NCI-H774 (cell line): ENCODE measurements at regions not wholly inside any gene's neighbourhood (a gene's known extent, or its start where the extent isn't known, plus 50 kb on each side); places are given as distances from the start of the nearest gene placed in this dataset.

ENCODE experiments used
- DNase-seq: peaks from one replicate; lab custom pipeline; 2025; lab: John Stamatoyannopoulos, UW

DNA sequence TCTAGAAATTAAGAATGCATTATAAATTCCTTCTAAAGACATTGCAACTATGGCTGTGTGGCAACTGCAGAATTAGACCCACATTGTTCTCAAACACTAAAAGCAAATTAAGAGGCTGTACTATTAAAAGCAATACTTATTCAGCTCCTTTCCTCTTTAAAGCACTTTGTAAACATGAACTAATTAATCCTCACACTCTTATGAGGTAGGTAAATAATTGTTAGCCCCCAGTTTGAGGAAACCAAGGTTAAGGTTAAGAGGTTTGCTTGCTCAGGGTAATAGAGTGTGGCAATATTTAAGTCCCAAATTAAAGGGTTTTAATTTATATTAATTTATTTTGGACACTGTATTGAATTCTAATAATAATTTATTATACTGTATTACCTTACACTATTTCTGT is 553.8 kb downstream of the LRRIQ3 start:
- no peak for DNase-seq

DNA sequence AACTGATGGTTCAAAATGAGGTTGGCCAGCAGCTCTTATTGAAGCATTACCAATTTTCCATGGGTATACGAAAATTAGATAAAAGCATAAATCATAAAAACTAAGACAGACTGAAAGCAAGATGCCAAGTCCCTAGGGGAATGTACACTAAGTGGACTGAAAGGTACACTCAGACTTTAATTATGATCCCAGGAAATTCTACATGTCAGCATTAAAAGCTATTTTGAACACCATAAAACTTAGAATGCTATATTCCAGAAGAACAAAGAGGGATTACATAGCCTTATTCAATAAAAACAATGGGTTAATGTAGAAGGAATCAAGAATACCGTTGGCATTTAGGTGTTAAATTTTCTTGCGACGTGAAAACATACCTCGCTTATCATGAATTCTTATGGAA is 558.5 kb downstream of the LRRIQ3 start:
- no peak for DNase-seq

DNA sequence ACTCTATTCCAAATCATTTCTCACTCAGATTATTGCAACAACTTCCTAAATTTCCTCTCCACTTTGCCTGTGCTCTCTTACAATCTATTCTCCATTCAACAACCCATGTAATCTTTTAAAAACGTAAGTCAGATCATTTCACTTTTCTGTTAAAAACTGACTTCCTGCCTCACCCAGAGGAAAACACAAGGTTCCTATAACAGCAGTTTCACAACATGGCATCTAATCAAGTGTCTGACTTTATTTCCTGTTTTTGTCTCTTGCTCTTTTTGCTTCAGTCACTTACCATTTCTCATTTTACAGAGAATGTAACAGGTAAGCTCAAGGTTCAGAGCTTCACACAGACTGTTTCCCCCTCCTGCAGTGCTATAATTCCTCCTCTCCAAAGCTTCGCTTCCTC is 560.7 kb downstream of the LRRIQ3 start:
- DNase-seq: no peak

DNA sequence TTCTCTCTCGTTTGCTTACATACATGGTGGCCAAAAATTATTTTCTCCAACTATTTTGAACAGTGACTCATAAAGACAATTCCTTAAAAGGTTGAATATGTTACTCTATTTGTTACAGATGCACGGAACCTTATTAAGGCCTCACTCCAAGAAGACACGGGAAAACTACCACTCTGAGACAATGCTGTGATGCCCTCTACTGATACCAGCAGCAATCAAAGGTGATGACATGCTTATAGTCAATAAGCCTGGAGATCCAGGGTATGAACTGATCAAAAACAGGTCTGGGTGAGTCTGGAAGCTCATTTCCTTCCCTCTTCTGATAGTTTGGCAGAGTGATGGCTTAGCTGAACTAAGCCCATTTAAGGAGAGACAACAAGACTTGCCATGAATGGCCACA is 563.0 kb downstream of the LRRIQ3 start:
- DNase-seq: no peak

DNA sequence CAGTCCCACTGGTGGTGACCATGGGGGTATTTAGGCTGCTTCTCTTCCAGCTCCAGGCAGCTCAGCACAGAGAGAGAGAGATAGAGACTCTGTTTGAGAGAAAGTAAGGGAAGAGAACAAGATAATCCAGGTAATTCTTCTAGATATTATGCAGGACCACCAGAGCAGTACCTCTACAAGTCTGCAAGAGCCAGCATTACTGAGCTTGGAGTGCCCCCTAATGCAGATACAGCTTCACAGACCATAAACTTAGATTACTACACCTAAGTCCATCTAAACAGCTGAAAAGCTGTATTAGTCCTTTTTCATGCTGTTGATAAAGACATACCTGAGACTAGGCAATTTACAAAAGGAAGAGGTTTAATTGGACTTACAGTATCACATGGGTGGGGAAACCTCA is 570.3 kb downstream of the LRRIQ3 start:
- DNase-seq: no peak

DNA sequence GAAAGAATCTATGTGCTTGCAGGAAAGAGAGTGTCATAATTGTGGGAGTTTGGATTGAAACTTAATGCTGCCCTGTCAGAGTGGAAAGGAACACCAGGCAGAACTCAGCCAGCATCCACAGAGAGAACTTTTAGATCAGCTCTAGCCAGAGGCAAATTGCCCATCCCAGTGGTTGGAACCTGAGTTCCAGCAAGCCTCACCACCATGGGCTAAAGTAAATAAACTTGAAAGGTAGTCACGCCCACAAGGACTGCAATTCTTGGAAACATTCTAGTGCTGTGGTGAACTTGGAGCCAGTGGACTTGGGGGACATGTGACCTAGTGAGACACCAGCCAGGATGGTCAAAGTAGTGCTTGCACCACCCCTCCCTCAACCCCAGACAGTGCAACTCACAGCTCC is 571.6 kb downstream of the LRRIQ3 start:
- no peak for DNase-seq

DNA sequence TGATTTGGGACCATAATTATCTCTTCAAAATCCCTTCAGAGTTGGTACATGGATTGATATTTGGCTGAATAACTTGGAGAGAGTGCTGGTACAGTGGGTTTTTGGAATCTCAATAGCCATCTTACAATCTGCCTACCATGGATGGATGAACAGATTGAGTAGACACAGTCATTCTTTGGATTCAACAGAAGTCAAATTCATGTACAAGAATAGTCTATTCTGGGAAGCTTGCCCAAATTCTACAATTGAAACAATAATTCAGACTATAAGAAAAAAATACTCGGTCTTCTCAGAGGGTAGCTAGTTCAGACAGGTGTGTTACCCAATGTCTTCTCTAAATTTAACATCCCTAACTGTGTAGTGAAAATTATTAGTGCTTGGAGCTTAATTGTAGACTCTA is 574.0 kb downstream of the LRRIQ3 start:
- DNase-seq: no peak

DNA sequence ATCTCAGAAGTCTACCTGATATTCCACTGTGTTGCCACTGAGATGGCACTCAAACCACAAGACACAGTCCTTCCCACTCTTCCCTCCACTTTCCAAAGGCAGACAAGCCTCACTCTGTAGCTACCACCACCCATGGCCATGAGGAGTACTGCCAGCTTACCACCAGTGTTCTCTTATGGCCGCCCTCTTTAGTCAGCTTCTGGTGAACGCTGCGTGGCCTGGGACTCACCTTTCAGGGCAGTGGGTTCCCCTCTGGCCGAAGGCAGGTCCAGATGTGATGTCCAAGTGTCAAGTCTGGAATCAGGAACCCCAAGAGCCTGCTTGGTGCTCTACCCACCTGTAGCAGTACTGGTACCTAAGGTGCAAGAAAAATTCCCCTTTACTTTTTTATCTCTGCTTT is 580.8 kb downstream of the LRRIQ3 start:
- no peak for DNase-seq

DNA sequence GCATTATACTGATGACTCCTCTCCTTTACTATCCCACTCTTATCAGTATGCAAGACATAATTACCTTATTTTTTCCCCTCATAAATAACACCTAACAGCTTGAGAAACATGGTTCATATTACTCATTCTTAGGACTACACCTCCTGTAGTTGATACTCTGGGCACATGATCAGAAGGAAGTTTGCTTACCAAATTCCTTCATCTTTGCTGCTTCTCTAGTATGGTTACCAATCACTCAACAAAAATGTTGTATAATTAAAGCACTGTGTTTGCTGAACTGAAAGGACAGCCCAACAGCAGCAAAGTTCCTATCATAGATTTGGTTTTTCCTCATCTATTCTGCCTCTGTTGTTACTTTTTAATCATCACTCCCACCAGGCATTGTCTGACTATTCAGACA is 586.3 kb downstream of the LRRIQ3 start:
- no peak for DNase-seq

DNA sequence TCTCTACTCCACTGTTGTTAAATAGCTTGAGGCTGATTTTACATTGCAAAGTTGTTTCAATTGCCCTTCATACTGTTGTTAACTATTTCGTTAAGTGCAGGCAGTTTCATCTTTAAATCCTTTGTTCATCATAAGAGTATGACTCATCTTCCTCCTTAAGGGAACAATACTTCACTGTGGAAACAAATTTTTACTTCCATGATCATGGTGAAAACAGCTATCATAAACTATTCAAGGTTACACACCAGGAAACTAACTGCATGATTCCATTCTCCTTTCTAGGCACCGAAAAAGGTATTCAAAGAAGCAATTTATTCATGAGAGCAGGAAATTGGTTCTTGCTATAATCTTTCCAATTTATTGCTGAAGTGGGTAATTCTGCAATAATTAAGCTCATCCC is 593.2 kb downstream of the LRRIQ3 start:
- DNase-seq: no peak

DNA sequence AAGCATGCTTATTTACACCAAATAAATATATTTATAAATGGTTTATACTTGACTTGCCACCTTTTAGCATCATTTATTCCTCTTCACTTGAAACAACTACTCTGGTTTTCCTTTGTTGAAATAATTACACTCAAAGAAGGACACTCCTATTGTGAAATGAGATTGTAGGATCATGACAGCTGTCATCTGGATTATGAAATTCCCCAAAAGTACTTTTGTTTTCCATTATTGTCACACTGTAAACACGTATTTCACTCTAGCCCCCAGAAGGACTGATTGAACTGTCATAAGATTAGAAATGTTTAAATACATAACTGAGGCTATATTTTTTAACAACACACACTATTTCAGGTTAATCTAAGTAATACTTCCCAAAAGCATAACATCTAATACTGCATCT is 593.8 kb downstream of the LRRIQ3 start:
- DNase-seq: no peak

DNA sequence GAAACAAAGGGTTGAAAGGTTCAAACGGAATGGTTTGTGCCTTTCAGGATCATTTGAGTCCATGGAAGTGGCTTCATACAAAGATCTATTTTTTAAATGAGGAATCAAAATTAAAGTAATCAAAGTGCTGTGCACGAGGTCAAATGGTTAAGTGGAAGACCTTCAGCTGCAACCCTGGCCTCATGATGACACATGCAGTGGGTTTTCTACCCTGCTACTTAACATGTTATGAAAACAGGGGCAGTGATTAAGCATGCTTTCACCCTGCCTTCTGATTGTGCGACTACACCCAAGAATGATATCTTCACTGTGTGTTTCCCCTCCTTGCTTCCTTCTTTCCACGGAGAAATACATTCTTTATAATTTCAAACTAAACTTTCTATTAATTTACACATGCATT is 604.2 kb downstream of the LRRIQ3 start:
- no peak for DNase-seq

DNA sequence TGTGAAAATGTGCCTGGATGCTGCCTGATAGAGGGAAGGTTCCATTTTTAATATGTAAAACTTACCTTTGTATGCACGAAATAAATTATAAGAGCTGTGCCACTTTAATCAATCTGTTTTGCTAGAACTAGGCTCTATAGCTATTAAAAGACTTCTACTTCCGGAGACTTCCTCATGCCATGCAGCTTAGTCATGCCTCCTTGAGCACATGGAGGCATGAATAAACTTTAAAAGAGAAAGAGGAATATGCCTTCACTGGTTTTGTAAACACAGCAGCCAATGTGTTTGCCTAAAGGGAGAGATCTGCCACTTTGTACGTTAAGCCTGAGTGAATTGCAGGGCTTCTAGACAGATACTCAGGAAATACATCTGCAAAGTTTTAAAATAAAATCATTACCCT is 604.6 kb downstream of the LRRIQ3 start:
- DNase-seq: peak; percentile 9

DNA sequence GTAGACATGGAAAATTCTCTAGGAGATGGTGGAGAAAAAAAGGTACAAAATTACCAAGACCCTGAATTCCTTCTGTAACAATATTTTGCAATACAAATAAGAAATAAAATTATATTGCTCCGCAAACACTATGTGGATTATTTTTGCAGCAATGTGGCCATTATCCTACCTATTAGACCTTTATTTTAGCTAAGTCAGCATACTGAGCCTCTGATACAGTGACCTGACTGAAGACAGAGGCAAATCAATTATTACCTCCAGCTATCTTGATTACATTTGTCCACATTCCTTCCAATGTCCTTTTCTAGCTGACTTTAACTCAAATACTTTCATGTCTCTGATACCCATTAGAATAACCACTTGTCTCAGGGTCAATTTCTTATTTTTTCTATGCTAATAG is 610.9 kb downstream of the LRRIQ3 start:
- no peak for DNase-seq

DNA sequence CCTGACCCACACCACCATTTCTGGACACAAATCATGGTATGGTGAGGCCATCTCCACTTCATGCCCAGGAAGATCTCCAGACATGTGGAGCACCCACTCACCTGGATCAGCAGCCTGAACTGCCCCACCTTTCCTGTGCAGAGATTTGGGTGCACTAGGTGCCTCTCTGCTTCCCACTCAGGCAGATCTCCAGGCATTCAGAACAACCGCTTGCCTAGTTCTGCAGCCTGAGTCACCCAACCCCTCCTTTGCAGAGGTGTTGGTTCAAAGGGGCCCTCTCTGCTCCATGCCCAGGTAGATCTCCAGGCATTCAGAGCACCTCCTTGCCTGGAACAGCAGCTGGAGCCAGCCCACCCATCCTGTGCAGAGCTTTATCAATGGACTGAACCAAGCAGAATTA is 620.8 kb downstream of the LRRIQ3 start:
- DNase-seq: no peak

DNA sequence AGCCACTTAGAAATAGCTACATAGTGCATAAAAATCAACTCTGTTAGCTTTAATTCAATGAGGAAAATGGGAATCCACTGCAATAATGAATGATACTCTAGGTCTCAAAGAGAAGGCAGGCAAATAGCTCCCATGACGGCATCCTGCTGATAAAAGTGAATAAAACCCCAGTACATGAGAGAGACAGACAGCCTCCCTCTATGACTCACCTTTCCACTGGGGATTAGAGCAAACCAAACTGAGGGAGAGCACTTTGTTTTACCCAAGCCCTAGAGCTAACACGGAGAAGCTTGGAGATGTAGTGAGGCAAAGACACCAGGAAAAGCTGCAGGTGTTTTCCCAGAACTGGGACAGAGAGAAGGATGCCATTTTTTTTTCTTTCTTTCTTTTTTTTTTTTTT is 621.9 kb downstream of the LRRIQ3 start:
- DNase-seq: no peak

DNA sequence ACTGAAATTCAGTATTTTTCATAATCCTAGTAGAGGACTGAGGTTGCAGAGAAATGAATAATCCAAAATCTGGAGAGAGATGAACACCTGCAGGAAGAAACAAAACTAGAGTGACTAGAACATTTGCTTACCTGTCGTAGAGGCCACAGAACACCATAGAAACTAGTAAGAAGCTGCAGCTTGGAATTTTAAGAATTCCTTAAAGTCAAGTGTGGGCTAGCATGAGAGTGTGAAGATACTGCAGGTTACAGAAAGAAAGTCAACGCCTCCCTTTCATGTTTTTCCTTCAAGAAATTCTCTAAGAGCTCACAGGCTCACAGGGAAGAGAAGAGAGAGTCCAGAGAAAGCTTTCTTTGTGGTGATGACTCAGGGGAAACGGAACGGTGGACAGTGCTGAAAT is 633.7 kb downstream of the LRRIQ3 start:
- no peak for DNase-seq

DNA sequence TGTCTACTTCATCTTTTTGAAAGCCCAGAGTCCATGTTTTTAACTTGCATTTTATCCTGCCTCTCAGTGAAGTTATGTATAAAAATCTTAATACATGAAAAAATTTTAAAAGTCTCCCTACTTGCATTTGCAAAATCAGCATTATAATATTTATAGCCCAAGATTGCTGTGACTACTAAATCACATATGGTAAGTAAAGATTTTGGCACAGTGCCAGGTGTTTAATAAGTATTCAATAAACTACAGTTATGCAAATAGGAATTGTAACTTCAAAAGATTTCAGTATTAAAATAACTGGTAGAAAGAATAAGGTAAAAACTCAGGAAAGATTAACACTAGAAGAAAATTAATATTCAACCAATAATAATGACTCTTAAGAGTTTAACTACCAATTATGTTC is 641.7 kb downstream of the LRRIQ3 start:
- DNase-seq: no peak

DNA sequence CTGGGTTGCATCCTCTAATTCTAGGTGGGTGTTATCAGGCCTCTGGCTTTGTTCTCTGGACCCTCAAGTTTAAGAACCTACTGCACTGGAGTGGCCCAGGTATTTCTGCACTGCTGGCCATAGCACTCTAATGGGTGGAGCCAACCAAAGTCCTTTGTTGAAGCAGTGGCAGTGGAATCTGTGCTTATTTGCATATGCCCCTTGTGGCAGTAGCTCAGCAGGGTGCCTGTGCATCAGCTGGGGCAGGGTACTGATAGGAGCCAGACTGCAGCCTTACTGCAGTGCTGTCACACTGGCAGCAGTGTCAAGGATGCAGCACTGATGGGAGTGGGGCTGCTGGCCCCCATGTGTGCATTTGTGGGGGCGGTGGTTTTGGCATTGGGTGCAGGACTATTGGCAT is 660.6 kb downstream of the LRRIQ3 start:
- no peak for DNase-seq

DNA sequence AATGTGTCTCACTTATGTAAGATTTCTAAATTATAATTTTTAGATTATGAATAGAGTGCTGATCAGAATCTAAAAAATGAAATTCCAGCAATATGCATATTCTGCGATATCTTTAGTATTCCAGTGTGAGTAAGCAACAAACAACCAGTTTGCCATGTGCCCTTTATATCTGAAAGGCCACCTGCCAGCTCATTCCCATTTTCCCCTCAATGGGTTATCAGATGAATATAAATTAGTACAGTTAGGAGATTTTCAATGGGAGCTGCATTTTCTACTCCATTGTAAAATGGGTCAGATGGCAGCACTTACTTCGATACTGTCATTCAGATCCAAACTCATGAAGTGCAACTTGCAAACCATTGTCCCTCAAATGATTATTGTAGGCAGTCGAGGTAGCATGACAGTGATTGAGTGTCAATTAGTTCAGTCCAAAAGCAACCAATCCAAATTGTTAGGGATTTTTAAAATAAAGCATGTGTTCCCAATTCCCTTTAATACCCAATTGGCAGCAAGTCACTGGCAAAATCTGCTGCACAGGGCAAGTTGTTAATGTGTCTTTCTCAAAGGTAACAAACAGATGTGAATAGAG is 680.3 kb downstream of the LRRIQ3 start:
- DNase-seq: no peak

DNA sequence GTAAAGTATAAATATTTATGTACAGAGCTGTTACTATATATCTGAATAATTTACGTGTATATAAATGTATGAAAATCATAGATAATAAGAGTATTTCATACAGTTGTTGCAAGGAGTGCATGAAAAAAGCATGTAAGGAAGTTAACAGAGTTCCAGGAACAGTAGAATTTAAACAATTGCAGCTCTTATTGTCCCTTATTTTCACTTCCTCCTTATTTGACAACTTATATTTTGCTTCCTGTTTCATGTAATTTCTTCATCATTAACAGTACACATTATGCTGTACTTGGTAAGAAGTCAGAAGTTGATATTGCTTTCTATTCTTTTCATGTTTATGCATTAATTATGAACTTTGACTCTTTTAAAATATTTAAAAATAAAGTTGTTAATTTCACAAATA is 681.5 kb downstream of the LRRIQ3 start:
- no peak for DNase-seq

DNA sequence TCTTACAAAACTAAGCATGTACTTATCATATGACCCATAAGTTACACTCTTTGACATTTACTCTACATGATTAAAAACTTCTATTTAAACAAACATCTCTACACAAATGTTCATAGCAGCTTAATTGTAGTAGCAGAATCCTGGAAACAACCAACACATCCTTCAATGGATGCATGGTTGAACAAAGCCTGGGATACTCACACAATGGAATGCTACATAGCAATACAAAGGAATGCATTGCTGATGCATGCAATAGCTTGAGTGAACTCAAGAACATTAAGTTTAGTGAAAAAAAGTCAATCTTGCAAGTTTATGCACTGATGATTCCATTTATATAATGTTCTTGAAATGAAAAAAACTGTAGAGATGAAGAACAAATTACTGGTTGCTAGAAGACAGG is 686.9 kb downstream of the LRRIQ3 start:
- DNase-seq: no peak

DNA sequence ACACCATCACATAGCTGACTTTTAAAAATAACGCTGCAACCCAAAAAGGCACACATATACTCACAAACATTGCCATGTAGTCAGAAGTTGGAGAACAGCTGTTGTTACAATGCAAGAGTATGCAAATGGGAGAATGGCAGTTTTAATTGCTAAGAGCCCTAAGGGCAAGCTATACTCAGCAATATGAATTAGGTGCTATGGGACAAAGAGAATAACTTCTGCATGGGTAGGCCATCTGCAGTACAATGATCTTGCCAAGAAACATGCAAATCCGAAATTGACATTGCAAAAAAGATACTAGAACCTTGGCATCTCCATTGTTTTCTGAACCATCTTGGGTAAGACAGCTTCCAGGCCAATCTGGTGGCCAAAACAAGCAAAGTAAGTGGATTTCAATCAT is 697.8 kb downstream of the LRRIQ3 start:
- DNase-seq: no peak

DNA sequence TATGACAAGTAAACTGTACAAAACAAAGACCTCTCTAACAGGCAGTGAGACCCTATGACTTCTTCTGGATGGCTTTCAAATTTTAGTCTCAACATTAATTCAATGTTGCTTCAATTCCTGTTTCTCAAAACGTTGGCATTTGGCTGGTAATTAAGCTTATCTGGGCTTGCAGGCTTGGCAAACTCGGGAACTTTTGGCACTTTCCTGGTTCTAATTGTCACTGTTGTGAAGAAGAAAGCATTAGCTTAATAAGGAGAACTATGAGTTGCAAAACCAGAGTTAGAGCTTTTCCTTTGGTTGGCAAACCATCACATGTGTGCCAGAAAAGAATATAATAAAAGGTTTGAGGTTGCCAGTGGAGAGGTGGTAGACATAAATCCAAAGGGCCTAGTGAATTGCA is 698.3 kb downstream of the LRRIQ3 start:
- no peak for DNase-seq

DNA sequence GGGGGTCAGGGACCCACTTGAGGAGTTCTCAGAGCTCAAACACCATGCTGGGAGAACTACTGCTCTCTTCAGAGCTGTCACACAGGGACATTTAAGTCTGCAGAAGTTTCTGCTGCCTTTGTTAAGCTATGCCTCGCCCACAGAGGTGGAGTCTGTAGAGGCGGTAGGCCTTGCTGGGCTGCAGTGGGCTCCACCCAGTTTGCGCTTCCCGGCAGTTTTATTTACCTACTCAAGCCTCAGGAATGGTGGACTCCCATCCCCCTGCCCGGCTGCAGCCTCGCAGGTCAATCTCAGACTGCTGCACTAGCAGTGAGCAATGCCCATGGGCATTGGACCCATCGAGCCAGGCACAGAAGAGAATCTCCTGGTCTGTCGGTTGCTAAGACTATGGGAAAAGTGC is 706.4 kb downstream of the LRRIQ3 start:
- DNase-seq: no peak
